Stomach (tissue), 8 donors: ENCODE measurements at regions not wholly inside any gene's neighbourhood (a gene's known extent, or its start where the extent isn't known, plus 50 kb on each side); places are given as distances from the start of the nearest gene placed in this dataset.

Experiments
- DNase-seq, 2 donors: peaks; one replicate each; pipeline versions ENCODE4 v3.0.0 to v3.0.0-alpha.2; 2013 to 2019
- H3K27ac ChIP-seq, 5 donors: fragments of 200-600 bp in 4 of 5; sonication (generic) in 4 of 5; one replicate each; pipeline ENCODE4 v1.5.1; 2013 to 2019; ENCODE audit warnings: mild to moderate bottlenecking in 1 of 5, moderate library complexity in 1 of 5
- H3K27me3 ChIP-seq, 3 donors: fragments of 200-600 bp; sonication (generic); one replicate each; pipeline ENCODE4 v1.5.1; 2017 to 2019; ENCODE audit warnings: mixed run types in 1 of 3
- H3K36me3 ChIP-seq, 4 donors: fragments of 200-600 bp; sonication (generic); 1 replicate in 3 of 4; 2 replicates in 1 of 4; pipeline ENCODE4 v1.5.1; 2016 to 2019
- H3K4me1 ChIP-seq, 4 donors: fragments of 200-600 bp; sonication (generic); one replicate each; pipeline ENCODE4 v1.5.1; 2016 to 2019
- H3K4me3 ChIP-seq, 4 donors: fragments of 200-600 bp; sonication (generic) in 3 of 4; one replicate each; pipeline ENCODE4 v1.5.1; 2016 to 2019; ENCODE audit warnings: mild to moderate bottlenecking in 1 of 4
- H3K9me3 ChIP-seq, 4 donors: fragments of 200-600 bp; sonication (generic); one replicate each; pipeline ENCODE4 v1.5.1; 2016 to 2019
- CTCF ChIP-seq, 7 experiments: fragments of 450-650 bp in 4 of 7; fragments of 200-600 bp in 3 of 7; sonication (generic) in 3 of 7; IDR thresholded peaks; one replicate each; pipeline ENCODE4 v1.5.1; 2016 to 2019; ENCODE audit warnings: antibody characterized with exemption in 7 of 7, control low read depth in 2 of 7, mild to moderate bottlenecking in 1 of 7
- EP300 ChIP-seq: sonication (generic); formaldehyde crosslinking; IDR thresholded peaks from one replicate; pipeline ENCODE4 v1.6.1; 2017; ENCODE audit warnings: antibody characterized with exemption
- POLR2A ChIP-seq, 4 donors: fragments of 450-650 bp; IDR thresholded peaks; one replicate each; pipeline ENCODE4 v1.6.1; 2016; ENCODE audit warnings: antibody characterized with exemption in 4 of 4, control low read depth in 2 of 4, mild to moderate bottlenecking in 1 of 4, moderate library complexity in 1 of 4
- POLR2AphosphoS5 ChIP-seq, 3 donors: sonication (generic); formaldehyde crosslinking; IDR thresholded peaks; one replicate each; pipeline ENCODE4 v1.6.1; 2016; ENCODE audit warnings: antibody characterized with exemption in 3 of 3
- WGBS, 5 donors: extraction: QIAGEN DNeasy Blood & Tissue Kit in 3 of 5; methylation state at CpG; one replicate each; pipeline versions ENCODE4 v1.1.5 to v1.1.7; 2013 to 2018; 5-methylcytosine and 5-hydroxymethylcytosine counted together
- intact Hi-C: fragments of 100-400 bp; cut with DNase I; formaldehyde crosslinking; loops from one replicate; pipeline ENCODE4 v1.15.1; 2023; ENCODE audit warnings: low total_unique reads
- donor health status: healthy with polysubstance abuse.
- donor health status: Bipolar disorder and iron deficiency.
- donor health status: healthy.

DNA sequence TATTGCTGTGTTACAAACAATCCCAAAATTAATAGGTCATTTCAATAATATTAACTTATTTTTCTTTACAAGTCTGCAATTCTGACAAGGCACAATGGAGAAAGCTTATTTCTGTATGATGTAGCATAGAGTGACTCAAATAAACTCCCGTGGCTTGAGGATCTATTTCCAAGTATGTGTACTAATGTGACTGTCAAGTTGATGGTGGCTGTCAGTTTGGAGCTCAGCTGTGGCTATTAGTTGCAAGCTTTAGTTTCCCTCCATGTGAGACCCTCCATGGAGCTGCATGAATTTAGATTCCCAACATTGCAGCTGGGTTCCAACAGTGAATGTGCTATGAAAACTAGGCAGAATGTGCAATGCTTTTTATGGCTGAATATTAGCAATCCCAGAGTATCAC, 515.5 kb upstream of the GBE1 start:
- WGBS, 5 donors, result 62 to 86% (median 67%) methylated on average over 1 of the region's 1 CpG

DNA sequence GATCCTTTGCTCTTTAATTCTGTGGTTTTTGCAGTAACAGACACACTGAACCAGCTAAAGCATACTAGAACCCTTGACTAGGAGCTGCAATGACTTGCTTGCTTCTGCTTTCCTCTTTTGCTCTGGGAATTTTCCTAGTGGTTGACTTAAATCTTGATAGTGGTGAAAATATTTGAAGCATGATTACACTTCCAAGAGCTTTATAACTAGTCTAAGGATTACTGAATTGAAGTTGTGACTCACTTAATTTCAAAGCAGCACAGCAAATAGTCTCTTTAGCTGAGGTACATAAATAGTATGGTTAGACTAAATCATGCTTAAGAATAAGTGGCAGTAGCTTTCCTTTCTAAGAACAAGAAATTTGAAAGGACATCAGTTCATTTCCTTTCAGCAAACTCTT, 513.5 kb upstream of the GBE1 start:
- Histone ChIP-seq H3K4me3 (no peak overlapping the region), H3K9me3 (peaks cover 0 to 18% (median 3%) of the 10 kb centered on the region in 4 donors), H3K27ac (no peak overlapping the region), H3K27me3 (no peaks in the 10 kb centered on the region), H3K4me1 (no peaks in the 10 kb centered on the region), H3K36me3 (no peaks in the 10 kb centered on the region)
- intact Hi-C loops, result no loop called here
- TF ChIP-seq EP300, result no peak
- no peak for TF ChIP-seq CTCF (IDR thresholded peaks at IDR 0.05)
- TF ChIP-seq POLR2A (IDR thresholded peaks at IDR 0.05), result no peak
- no peak for TF ChIP-seq POLR2AphosphoS5 (IDR thresholded peaks at IDR 0.05)
- no peak for DNase-seq

More for the DNA sequence above, 515.5 kb upstream of the GBE1 start:
- Histone ChIP-seq H3K9me3 (peaks cover 0 to 6% (median 2%) of the 10 kb centered on the region in 4 donors), H3K36me3 (no peaks in the 10 kb centered on the region), H3K27me3 (no peaks in the 10 kb centered on the region), H3K4me1 (no peaks in the 10 kb centered on the region), H3K27ac (no peak overlapping the region), H3K4me3 (no peak overlapping the region)
- TF ChIP-seq POLR2A (IDR thresholded peaks at IDR 0.05) (no peak), CTCF (IDR thresholded peaks at IDR 0.05) (no peak), POLR2AphosphoS5 (IDR thresholded peaks at IDR 0.05) (no peak), EP300 (no peak)
- intact Hi-C loops, result no loop called here
- DNase-seq, result no peak

GRCh38 chr3:82265747-82266146, 504.3 kb upstream of the GBE1 start:
- intact Hi-C loops, result no loop called here
- H3K27me3 ChIP-seq, result no peaks in the 10 kb centered on the region

DNA sequence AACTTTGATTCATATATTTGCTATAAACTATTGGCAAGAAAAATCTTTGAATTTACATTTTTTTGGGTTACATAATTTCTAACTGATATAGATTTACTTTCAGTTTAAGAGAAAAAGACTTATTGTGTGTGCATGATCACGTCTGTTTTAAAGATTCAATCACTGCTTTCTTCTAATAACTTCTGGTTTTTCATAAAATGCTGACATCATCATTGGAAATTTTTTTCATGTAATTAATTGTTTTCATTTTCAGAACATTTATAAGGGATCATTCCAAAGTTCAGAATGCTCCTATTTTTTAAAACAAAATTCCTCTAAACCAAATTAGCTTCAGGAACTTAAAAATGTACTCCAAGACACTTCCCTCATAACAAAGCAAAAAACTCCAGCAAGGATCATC, 500.7 kb upstream of the GBE1 start:
- intact Hi-C loops, result no loop called here
- no peak for TF ChIP-seq POLR2A (IDR thresholded peaks at IDR 0.05)
- TF ChIP-seq CTCF (IDR thresholded peaks at IDR 0.05), result no peak
- no peak for TF ChIP-seq EP300
- TF ChIP-seq POLR2AphosphoS5 (IDR thresholded peaks at IDR 0.05), result no peak
- H3K27me3 ChIP-seq, result no peaks in the 10 kb centered on the region
- no peaks in the 10 kb centered on the region for H3K36me3 ChIP-seq
- H3K9me3 ChIP-seq, result no peaks in the 10 kb centered on the region
- no peak overlapping the region for H3K4me3 ChIP-seq
- DNase-seq, result no peak
- WGBS, 5 donors, result 51 to 72% (median 63%) methylated on average over 1 of the region's 1 CpG
- no peaks in the 10 kb centered on the region for H3K4me1 ChIP-seq
- H3K27ac ChIP-seq, result no peak overlapping the region

More at GRCh38 chr3:82265747-82266146, 504.3 kb upstream of the GBE1 start:
- no peaks in the 10 kb centered on the region for H3K36me3 ChIP-seq
- H3K4me1 ChIP-seq, result no peaks in the 10 kb centered on the region
- H3K27ac ChIP-seq, result no peak overlapping the region
- no peak for TF ChIP-seq CTCF (IDR thresholded peaks at IDR 0.05)
- no peak for DNase-seq
- peaks cover 0 to 13% (median 2%) of the 10 kb centered on the region in 4 donors for H3K9me3 ChIP-seq
- H3K4me3 ChIP-seq, result no peak overlapping the region

- no peak for DNase-seq
- H3K4me3 ChIP-seq, result no peak overlapping the region
- H3K27me3 ChIP-seq, result no peaks in the 10 kb centered on the region
- no peak overlapping the region for H3K27ac ChIP-seq
- H3K36me3 ChIP-seq, result no peaks in the 10 kb centered on the region
- no peaks in the 10 kb centered on the region for H3K4me1 ChIP-seq
- intact Hi-C loops, result no loop called here
- no peaks in the 10 kb centered on the region for H3K9me3 ChIP-seq
- no peak for TF ChIP-seq CTCF (IDR thresholded peaks at IDR 0.05)
- TF ChIP-seq POLR2AphosphoS5 (IDR thresholded peaks at IDR 0.05), result no peak
Measured at GRCh38 chr3:82261637-82262036, 500.2 kb upstream of the GBE1 start.
